ENCODE measurements at regions not wholly inside any gene's neighbourhood (a gene's known extent, or its start where the extent isn't known, plus 50 kb on each side); places are given as distances from the start of the nearest gene placed in this dataset.

GRCh38 chr10:65375528-65375927, 1550.3 kb upstream of the LRRTM3 start:
- no peak overlapping the region for H3K27ac ChIP-seq
- TF ChIP-seq, protein P1, sequence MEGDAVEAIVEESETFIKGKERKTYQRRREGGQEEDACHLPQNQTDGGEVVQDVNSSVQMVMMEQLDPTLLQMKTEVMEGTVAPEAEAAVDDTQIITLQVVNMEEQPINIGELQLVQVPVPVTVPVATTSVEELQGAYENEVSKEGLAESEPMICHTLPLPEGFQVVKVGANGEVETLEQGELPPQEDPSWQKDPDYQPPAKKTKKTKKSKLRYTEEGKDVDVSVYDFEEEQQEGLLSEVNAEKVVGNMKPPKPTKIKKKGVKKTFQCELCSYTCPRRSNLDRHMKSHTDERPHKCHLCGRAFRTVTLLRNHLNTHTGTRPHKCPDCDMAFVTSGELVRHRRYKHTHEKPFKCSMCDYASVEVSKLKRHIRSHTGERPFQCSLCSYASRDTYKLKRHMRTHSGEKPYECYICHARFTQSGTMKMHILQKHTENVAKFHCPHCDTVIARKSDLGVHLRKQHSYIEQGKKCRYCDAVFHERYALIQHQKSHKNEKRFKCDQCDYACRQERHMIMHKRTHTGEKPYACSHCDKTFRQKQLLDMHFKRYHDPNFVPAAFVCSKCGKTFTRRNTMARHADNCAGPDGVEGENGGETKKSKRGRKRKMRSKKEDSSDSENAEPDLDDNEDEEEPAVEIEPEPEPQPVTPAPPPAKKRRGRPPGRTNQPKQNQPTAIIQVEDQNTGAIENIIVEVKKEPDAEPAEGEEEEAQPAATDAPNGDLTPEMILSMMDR (IDR thresholded peaks at IDR 0.05) = no peak
- H3K36me3 ChIP-seq = no peaks in the 10 kb centered on the region
- no peak overlapping the region for H3K4me3 ChIP-seq (ENCODE audit: low read depth in 1 of 2, low read length in 1 of 2)
- H3K27me3 ChIP-seq = no peaks in the 10 kb centered on the region
- H3K9me3 ChIP-seq = no peaks in the 10 kb centered on the region
- H3K4me1 ChIP-seq (ENCODE audit: control insufficient read depth in 1 of 2, insufficient read depth in 1 of 2, low read depth in 1 of 2, low read length in 1 of 2) = no peaks in the 10 kb centered on the region

DNA sequence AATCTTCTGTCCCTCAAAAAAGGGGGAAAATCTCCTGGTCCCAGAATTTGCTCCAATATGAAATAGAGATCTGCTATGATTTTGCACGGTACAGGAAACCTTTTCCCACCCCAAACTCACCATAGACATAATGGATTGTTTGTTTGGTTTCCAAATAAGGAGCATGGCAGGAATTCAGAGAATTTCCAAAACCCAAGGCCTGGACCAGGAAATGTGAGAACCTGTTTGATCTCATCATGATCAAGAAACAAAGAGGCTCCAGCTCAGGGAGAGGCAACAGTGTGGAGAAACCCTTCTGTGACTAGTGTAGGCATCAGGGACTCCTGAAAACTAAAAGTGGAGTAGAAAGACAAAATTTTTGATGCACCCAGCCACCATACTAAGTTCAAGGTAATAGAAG, 1548.1 kb upstream of the LRRTM3 start:
- H3K4me3 ChIP-seq (ENCODE audit: low read depth in 1 of 2, low read length in 1 of 2) = no peak overlapping the region
- TF ChIP-seq, protein P1 (IDR thresholded peaks at IDR 0.05) = no peak
- H3K27ac ChIP-seq = no peak overlapping the region
- H3K9me3 ChIP-seq = no peaks in the 10 kb centered on the region
- H3K4me1 ChIP-seq (ENCODE audit: control insufficient read depth in 1 of 2, insufficient read depth in 1 of 2, low read depth in 1 of 2, low read length in 1 of 2) = no peaks in the 10 kb centered on the region
- no peaks in the 10 kb centered on the region for H3K27me3 ChIP-seq
- H3K36me3 ChIP-seq = no peaks in the 10 kb centered on the region

DNA sequence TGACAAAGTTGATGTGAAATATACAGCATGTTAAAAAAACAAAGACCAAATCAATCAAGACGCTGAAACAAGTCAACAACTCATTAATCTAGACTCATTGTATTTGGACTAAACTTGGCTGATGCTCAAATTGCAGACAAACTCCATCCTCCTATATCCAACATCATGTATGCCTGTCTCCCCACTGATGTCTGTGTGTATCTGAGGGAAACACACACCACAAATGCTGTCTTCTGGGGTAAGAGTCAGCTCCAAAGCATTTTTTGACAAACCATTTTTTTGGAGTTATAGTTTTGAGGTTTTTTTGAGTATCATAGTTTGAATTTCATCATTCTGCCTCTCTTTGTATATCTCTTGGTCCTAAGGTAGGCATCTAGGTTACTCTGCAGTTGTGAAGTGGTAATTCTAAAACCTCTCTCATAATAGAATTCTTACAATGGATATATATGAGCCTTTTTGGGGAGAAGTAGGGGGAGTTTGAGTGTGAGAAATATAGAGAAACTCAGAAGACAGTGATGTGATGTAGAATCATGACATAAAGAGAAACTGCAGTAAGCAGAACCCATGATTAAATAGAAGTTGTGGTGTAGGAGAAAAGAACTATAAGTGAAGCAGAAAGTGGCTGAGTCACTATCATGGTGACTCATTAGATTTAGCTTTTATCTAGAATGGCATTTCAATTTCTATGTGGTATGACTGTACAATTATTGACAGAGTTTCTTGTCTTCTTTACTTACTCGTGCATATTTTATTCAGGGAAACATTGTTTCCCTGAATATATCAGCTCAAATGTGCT, 1531.1 kb upstream of the LRRTM3 start:
- Histone ChIP-seq H3K27me3 (no peaks in the 10 kb centered on the region), H3K9me3 (no peaks in the 10 kb centered on the region), H3K27ac (no peak overlapping the region), H3K36me3 (no peaks in the 10 kb centered on the region), H3K4me3 (ENCODE audit: low read depth in 1 of 2, low read length in 1 of 2) (no peak overlapping the region), H3K4me1 (ENCODE audit: control insufficient read depth in 1 of 2, insufficient read depth in 1 of 2, low read depth in 1 of 2, low read length in 1 of 2) (no peaks in the 10 kb centered on the region)
- TF ChIP-seq, protein P1 (IDR thresholded peaks at IDR 0.05) = no peak

- Histone ChIP-seq H3K4me1 (ENCODE audit: control insufficient read depth in 1 of 2, insufficient read depth in 1 of 2, low read depth in 1 of 2, low read length in 1 of 2) (no peaks in the 10 kb centered on the region), H3K4me3 (ENCODE audit: low read depth in 1 of 2, low read length in 1 of 2) (no peak overlapping the region), H3K36me3 (no peaks in the 10 kb centered on the region), H3K9me3 (no peaks in the 10 kb centered on the region), H3K27ac (no peak overlapping the region), H3K27me3 (no peaks in the 10 kb centered on the region)
- TF ChIP-seq, protein P1 (IDR thresholded peaks at IDR 0.05) = no peak
These were observed 1530.2 kb upstream of the LRRTM3 start for GRCh38 chr10:65395631-65396030.

DNA sequence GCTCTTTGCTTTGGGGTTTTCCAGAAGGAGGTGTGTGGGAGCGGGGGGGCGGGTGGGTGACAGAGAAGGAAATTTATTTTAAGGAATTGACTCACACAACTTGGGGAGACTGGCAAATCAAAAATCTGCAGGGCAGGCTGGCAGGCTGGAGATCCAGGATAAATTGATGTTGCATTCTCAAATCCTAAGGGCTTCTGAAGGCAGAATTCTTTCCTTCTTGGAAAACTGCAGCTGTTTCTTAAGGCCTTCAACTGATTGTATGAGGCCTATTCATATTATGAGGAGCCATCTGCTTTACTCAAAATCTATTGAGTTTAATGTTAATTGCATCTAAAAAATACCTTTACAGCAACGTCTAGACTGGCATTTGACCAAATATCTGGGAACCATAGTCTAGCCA, 1528.8 kb upstream of the LRRTM3 start:
- Histone ChIP-seq H3K4me3 (ENCODE audit: low read depth in 1 of 2, low read length in 1 of 2) (no peak overlapping the region), H3K4me1 (ENCODE audit: control insufficient read depth in 1 of 2, insufficient read depth in 1 of 2, low read depth in 1 of 2, low read length in 1 of 2) (no peaks in the 10 kb centered on the region), H3K27me3 (no peaks in the 10 kb centered on the region), H3K27ac (no peak overlapping the region), H3K9me3 (no peaks in the 10 kb centered on the region), H3K36me3 (no peaks in the 10 kb centered on the region)
- TF ChIP-seq, protein P1 (IDR thresholded peaks at IDR 0.05) = no peak
